WTC11 (cell line): ENCODE measurements at regions not wholly inside any gene's neighbourhood (a gene's known extent, or its start where the extent isn't known, plus 50 kb on each side); places are given as distances from the start of the nearest gene placed in this dataset.

ENCODE experiments used
- ATAC-seq: fragments of 200-7000 bp; cut with Tn5 transposase; 2 replicates; pipeline ENCODE4 v1.10.0; 2021; ENCODE audit warnings: mild to moderate bottlenecking, moderate library complexity
- CTCF ChIA-PET: fragments of 300-600 bp; sonication (Branson Sonifier 250); formaldehyde crosslinking; loops from one replicate; lab custom pipeline; 2021; ENCODE audit warnings: antibody characterized with exemption; lab: Charles Lee
- POLR2A ChIA-PET: fragments of 350-600 bp; sonication (Branson Sonifier 250); formaldehyde crosslinking; loops from one replicate; lab custom pipeline; 2021; ENCODE audit warnings: antibody characterized with exemption; lab: Charles Lee
- DNase-seq: peaks from one replicate; pipeline ENCODE4 v3.0.0; 2021; ENCODE audit warnings: low spot score
- H3K27ac Mint-ChIP-seq: 2 replicates; pipeline ENCODE4 v1.8.0; 2021; ENCODE audit warnings: mixed read lengths
- H3K27me3 Mint-ChIP-seq: 2 replicates; pipeline ENCODE4 v1.8.0; 2021; ENCODE audit warnings: low read depth, mild to moderate bottlenecking, moderate library complexity, mixed read lengths
- H3K36me3 Mint-ChIP-seq: 2 replicates; pipeline ENCODE4 v1.8.0; 2021; ENCODE audit warnings: mixed read lengths
- H3K4me1 Mint-ChIP-seq: 2 replicates; pipeline ENCODE4 v1.8.0; 2022; ENCODE audit warnings: mixed read lengths
- H3K4me3 Mint-ChIP-seq: 2 replicates; pipeline ENCODE4 v1.8.0; 2021; ENCODE audit warnings: mild to moderate bottlenecking, moderate library complexity, mixed read lengths
- H3K9me3 Mint-ChIP-seq: 2 replicates; pipeline ENCODE4 v1.8.0; 2021; ENCODE audit warnings: mixed read lengths
- GRHL2 ChIP-seq: fragments of 250-450 bp; sonication (Bioruptor Pico); IDR thresholded peaks from 2 replicates; pipeline ENCODE4 v1.8.0; 2022; ENCODE audit warnings: mild to moderate bottlenecking, moderate library complexity; ENCODE audit not compliant: insufficient replicate concordance, severe bottlenecking
- JUN ChIP-seq: sonication (generic); formaldehyde crosslinking; IDR thresholded peaks from 2 replicates; pipeline ENCODE4 v1.8.0; 2023; ENCODE audit warnings: mild to moderate bottlenecking, missing genetic modification reagents
- KAT7 ChIP-seq: sonication (generic); formaldehyde crosslinking; IDR thresholded peaks from 2 replicates; pipeline ENCODE4 v1.8.1; 2023; ENCODE audit warnings: missing genetic modification reagents, mild to moderate bottlenecking, borderline replicate concordance
- NFE2L1 ChIP-seq: sonication (generic); formaldehyde crosslinking; IDR thresholded peaks from 2 replicates; pipeline ENCODE4 v1.8.1; 2023; ENCODE audit warnings: missing genetic modification reagents
- NFYB ChIP-seq: sonication (generic); formaldehyde crosslinking; conservative IDR thresholded peaks from 2 replicates; pipeline ENCODE4 v1.8.0; 2022; ENCODE audit warnings: low read depth, missing genetic modification reagents
- OVOL2 ChIP-seq: fragments of 250-450 bp; sonication (Bioruptor Pico); IDR thresholded peaks from 2 replicates; pipeline ENCODE4 v1.9.0; 2021; ENCODE audit warnings: mild to moderate bottlenecking, borderline replicate concordance
- SP1 ChIP-seq: sonication (generic); formaldehyde crosslinking; conservative IDR thresholded peaks from 2 replicates; pipeline ENCODE4 v1.8.1; 2022; ENCODE audit warnings: missing genetic modification reagents
- TEAD1 ChIP-seq: sonication (generic); formaldehyde crosslinking; IDR thresholded peaks from 2 replicates; pipeline ENCODE4 v1.8.0; 2022; ENCODE audit warnings: mild to moderate bottlenecking, missing genetic modification reagents
- TEAD4 ChIP-seq: sonication (generic); formaldehyde crosslinking; IDR thresholded peaks from 2 replicates; pipeline ENCODE4 v1.8.0; 2022; ENCODE audit warnings: mild to moderate bottlenecking, missing genetic modification reagents
- ZNF396 ChIP-seq: fragments of 250-450 bp; sonication (Bioruptor Pico); IDR thresholded peaks from 2 replicates; pipeline ENCODE4 v1.8.0; 2021; ENCODE audit warnings: mild to moderate bottlenecking, moderate library complexity, borderline replicate concordance
- TF ChIP-seq, protein P1 (sequence below): sonication (generic); formaldehyde crosslinking; IDR thresholded peaks from 2 replicates; pipeline ENCODE4 v1.8.0; 2022; ENCODE audit warnings: mild to moderate bottlenecking, missing genetic modification reagents
- TF ChIP-seq, protein P2 (sequence below): fragments of 250-450 bp; sonication (Bioruptor Pico); IDR thresholded peaks from 2 replicates; pipeline ENCODE4 v1.9.0; 2021; ENCODE audit warnings: mild to moderate bottlenecking, borderline replicate concordance
- TF ChIP-seq, protein P3 (sequence below): sonication (generic); formaldehyde crosslinking; IDR thresholded peaks from 2 replicates; pipeline ENCODE4 v1.8.0; 2022; ENCODE audit warnings: missing genetic modification reagents
- TF ChIP-seq, protein P4 (sequence below): sonication (generic); formaldehyde crosslinking; IDR thresholded peaks from 2 replicates; pipeline ENCODE4 v1.8.1; 2023; ENCODE audit warnings: mild to moderate bottlenecking, missing genetic modification reagents, moderate library complexity
- TF ChIP-seq, protein P5 (sequence below): fragments of 250-450 bp; sonication (Bioruptor Pico); IDR thresholded peaks from 2 replicates; pipeline ENCODE4 v1.8.0; 2021; ENCODE audit warnings: mild to moderate bottlenecking
- TF ChIP-seq, protein P6 (sequence below): fragments of 250-450 bp; sonication (Bioruptor Pico); IDR thresholded peaks from 2 replicates; pipeline ENCODE4 v1.9.0; 2021; ENCODE audit warnings: moderate library complexity, mild to moderate bottlenecking, inconsistent platforms, borderline replicate concordance
- TF ChIP-seq, protein P7 (sequence below): fragments of 250-450 bp; sonication (Bioruptor Pico); IDR thresholded peaks from 2 replicates; pipeline ENCODE4 v1.9.0; 2021; ENCODE audit warnings: mild to moderate bottlenecking

DNA sequence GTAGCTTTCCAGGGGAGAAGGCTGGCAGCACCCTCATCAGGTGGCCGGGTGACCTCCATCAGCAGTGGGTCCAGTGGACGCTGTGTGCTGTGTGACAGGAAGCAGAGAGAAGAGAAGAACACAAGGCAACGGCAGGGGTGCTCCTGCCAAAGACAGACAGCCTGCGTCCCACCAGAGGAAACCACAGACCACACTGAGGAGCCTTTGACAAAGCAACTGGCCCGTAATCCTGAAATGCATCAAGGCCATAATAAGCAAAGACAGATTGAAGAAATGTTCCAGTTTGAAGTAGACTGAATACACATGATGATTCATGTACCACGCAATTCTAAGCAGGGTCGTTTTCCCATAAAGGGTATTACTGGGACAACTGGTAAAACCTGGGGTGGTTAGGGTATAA, 172.4 kb downstream of the FBXO15 start (continued):
- TF ChIP-seq, protein P1, sequence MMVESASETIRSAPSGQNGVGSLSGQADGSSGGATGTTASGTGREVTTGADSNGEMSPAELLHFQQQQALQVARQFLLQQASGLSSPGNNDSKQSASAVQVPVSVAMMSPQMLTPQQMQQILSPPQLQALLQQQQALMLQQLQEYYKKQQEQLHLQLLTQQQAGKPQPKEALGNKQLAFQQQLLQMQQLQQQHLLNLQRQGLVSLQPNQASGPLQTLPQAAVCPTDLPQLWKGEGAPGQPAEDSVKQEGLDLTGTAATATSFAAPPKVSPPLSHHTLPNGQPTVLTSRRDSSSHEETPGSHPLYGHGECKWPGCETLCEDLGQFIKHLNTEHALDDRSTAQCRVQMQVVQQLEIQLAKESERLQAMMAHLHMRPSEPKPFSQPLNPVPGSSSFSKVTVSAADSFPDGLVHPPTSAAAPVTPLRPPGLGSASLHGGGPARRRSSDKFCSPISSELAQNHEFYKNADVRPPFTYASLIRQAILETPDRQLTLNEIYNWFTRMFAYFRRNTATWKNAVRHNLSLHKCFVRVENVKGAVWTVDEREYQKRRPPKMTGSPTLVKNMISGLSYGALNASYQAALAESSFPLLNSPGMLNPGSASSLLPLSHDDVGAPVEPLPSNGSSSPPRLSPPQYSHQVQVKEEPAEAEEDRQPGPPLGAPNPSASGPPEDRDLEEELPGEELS (CRISPR knock-in tag) = no peak
- TF ChIP-seq, protein P2, sequence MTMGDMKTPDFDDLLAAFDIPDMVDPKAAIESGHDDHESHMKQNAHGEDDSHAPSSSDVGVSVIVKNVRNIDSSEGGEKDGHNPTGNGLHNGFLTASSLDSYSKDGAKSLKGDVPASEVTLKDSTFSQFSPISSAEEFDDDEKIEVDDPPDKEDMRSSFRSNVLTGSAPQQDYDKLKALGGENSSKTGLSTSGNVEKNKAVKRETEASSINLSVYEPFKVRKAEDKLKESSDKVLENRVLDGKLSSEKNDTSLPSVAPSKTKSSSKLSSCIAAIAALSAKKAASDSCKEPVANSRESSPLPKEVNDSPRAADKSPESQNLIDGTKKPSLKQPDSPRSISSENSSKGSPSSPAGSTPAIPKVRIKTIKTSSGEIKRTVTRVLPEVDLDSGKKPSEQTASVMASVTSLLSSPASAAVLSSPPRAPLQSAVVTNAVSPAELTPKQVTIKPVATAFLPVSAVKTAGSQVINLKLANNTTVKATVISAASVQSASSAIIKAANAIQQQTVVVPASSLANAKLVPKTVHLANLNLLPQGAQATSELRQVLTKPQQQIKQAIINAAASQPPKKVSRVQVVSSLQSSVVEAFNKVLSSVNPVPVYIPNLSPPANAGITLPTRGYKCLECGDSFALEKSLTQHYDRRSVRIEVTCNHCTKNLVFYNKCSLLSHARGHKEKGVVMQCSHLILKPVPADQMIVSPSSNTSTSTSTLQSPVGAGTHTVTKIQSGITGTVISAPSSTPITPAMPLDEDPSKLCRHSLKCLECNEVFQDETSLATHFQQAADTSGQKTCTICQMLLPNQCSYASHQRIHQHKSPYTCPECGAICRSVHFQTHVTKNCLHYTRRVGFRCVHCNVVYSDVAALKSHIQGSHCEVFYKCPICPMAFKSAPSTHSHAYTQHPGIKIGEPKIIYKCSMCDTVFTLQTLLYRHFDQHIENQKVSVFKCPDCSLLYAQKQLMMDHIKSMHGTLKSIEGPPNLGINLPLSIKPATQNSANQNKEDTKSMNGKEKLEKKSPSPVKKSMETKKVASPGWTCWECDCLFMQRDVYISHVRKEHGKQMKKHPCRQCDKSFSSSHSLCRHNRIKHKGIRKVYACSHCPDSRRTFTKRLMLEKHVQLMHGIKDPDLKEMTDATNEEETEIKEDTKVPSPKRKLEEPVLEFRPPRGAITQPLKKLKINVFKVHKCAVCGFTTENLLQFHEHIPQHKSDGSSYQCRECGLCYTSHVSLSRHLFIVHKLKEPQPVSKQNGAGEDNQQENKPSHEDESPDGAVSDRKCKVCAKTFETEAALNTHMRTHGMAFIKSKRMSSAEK = no peak
- no peak for TF ChIP-seq NFE2L1 (CRISPR knock-in tag)
- no peak for TF ChIP-seq KAT7 (CRISPR knock-in tag)
- TF ChIP-seq GRHL2 (CRISPR knock-in tag) = no peak
- no peak for TF ChIP-seq NFYB (CRISPR knock-in tag)
- TF ChIP-seq JUN (CRISPR knock-in tag) = no peak
- TF ChIP-seq, protein P3, sequence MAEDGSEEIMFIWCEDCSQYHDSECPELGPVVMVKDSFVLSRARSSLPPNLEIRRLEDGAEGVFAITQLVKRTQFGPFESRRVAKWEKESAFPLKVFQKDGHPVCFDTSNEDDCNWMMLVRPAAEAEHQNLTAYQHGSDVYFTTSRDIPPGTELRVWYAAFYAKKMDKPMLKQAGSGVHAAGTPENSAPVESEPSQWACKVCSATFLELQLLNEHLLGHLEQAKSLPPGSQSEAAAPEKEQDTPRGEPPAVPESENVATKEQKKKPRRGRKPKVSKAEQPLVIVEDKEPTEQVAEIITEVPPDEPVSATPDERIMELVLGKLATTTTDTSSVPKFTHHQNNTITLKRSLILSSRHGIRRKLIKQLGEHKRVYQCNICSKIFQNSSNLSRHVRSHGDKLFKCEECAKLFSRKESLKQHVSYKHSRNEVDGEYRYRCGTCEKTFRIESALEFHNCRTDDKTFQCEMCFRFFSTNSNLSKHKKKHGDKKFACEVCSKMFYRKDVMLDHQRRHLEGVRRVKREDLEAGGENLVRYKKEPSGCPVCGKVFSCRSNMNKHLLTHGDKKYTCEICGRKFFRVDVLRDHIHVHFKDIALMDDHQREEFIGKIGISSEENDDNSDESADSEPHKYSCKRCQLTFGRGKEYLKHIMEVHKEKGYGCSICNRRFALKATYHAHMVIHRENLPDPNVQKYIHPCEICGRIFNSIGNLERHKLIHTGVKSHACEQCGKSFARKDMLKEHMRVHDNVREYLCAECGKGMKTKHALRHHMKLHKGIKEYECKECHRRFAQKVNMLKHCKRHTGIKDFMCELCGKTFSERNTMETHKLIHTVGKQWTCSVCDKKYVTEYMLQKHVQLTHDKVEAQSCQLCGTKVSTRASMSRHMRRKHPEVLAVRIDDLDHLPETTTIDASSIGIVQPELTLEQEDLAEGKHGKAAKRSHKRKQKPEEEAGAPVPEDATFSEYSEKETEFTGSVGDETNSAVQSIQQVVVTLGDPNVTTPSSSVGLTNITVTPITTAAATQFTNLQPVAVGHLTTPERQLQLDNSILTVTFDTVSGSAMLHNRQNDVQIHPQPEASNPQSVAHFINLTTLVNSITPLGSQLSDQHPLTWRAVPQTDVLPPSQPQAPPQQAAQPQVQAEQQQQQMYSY = no peak
- TF ChIP-seq OVOL2 (CRISPR knock-in tag) = no peak

DNA sequence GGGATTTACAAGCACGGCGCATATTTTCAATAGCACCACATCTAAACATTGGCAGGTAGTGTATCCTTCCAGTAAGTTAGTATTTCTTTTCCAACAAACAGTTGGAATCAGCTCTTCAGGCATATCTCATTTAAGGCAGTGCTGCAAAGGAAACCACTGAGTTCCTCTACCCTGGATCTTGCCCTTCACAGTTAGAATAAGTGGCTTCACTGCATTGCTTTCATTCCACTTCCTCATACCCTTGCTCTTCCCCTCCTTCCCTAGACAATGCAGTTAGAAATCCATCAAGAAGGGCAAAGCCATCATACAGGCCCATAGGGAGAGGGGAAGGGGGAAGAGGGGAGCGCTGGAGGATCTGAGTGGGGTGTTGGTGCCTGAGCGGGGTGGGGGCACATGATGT, 173.7 kb downstream of the FBXO15 start:
- H3K27me3 Mint-ChIP-seq = no peaks in the 10 kb centered on the region
- H3K4me1 Mint-ChIP-seq = no peaks in the 10 kb centered on the region
- POLR2A ChIA-PET = interaction anchor here (1.0 kb wide), 1 partner anchor 21 kb away, joined by 3 read pairs; no protein-coding TSS in a partner anchor
- no peaks in the 10 kb centered on the region for H3K36me3 Mint-ChIP-seq
- no peak overlapping the region for H3K4me3 Mint-ChIP-seq
- no peak overlapping the region for H3K27ac Mint-ChIP-seq
- CTCF ChIA-PET = no interaction called here
- ATAC-seq (no peak), DNase-seq (no peak)
- H3K9me3 Mint-ChIP-seq = peaks cover 11% of the 10 kb centered on the region
- TF ChIP-seq, protein P4, sequence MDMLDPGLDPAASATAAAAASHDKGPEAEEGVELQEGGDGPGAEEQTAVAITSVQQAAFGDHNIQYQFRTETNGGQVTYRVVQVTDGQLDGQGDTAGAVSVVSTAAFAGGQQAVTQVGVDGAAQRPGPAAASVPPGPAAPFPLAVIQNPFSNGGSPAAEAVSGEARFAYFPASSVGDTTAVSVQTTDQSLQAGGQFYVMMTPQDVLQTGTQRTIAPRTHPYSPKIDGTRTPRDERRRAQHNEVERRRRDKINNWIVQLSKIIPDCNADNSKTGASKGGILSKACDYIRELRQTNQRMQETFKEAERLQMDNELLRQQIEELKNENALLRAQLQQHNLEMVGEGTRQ (CRISPR knock-in tag) = no peak
- no peak for TF ChIP-seq SP1 (CRISPR knock-in tag)
- TF ChIP-seq TEAD4 = no peak
- TF ChIP-seq, protein P5, sequence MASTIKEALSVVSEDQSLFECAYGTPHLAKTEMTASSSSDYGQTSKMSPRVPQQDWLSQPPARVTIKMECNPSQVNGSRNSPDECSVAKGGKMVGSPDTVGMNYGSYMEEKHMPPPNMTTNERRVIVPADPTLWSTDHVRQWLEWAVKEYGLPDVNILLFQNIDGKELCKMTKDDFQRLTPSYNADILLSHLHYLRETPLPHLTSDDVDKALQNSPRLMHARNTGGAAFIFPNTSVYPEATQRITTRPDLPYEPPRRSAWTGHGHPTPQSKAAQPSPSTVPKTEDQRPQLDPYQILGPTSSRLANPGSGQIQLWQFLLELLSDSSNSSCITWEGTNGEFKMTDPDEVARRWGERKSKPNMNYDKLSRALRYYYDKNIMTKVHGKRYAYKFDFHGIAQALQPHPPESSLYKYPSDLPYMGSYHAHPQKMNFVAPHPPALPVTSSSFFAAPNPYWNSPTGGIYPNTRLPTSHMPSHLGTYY (CRISPR knock-in tag) = no peak
- TF ChIP-seq, protein P6, sequence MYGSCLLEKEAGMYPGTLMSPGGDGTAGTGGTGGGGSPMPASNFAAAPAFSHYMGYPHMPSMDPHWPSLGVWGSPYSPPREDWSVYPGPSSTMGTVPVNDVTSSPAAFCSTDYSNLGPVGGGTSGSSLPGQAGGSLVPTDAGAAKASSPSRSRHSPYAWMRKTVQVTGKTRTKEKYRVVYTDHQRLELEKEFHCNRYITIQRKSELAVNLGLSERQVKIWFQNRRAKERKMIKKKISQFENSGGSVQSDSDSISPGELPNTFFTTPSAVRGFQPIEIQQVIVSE (CRISPR knock-in tag) = no peak
- TF ChIP-seq TEAD1 = no peak
- no peak for TF ChIP-seq ZNF396 (CRISPR knock-in tag)
- TF ChIP-seq, protein P7, sequence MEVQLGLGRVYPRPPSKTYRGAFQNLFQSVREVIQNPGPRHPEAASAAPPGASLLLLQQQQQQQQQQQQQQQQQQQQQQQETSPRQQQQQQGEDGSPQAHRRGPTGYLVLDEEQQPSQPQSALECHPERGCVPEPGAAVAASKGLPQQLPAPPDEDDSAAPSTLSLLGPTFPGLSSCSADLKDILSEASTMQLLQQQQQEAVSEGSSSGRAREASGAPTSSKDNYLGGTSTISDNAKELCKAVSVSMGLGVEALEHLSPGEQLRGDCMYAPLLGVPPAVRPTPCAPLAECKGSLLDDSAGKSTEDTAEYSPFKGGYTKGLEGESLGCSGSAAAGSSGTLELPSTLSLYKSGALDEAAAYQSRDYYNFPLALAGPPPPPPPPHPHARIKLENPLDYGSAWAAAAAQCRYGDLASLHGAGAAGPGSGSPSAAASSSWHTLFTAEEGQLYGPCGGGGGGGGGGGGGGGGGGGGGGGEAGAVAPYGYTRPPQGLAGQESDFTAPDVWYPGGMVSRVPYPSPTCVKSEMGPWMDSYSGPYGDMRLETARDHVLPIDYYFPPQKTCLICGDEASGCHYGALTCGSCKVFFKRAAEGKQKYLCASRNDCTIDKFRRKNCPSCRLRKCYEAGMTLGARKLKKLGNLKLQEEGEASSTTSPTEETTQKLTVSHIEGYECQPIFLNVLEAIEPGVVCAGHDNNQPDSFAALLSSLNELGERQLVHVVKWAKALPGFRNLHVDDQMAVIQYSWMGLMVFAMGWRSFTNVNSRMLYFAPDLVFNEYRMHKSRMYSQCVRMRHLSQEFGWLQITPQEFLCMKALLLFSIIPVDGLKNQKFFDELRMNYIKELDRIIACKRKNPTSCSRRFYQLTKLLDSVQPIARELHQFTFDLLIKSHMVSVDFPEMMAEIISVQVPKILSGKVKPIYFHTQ (CRISPR knock-in tag) = no peak
